ENCODE measurements at regions not wholly inside any gene's neighbourhood (a gene's known extent, or its start where the extent isn't known, plus 50 kb on each side); places are given as distances from the start of the nearest gene placed in this dataset.

GRCh38 chr11:96624126-96624525 lies 234.3 kb downstream of the JRKL start:
- Histone ChIP-seq H3K4me2 (ENCODE audit: control insufficient read depth, extremely low read depth, insufficient read depth, low read depth, low read length) (no peak overlapping the region), H2AFZ (ENCODE audit: control insufficient read depth, low read length) (no peak overlapping the region), H3K4me1 (ENCODE audit: control insufficient read depth, extremely low read depth, insufficient read depth, low read length) (no peaks in the 10 kb centered on the region), H3K9ac (ENCODE audit: control insufficient read depth, extremely low read depth, insufficient read depth, low read length) (no peak overlapping the region), H3K9me1 (ENCODE audit: control insufficient read depth, extremely low read depth, insufficient read depth, low read length) (no peaks in the 10 kb centered on the region), H3K36me3 (ENCODE audit: control insufficient read depth in 2 of 2, extremely low read depth in 1 of 2, insufficient read depth in 2 of 2, low read length in 2 of 2) (no peaks in the 10 kb centered on the region), H3K27ac (ENCODE audit: control insufficient read depth, insufficient read depth, low read length) (no peak overlapping the region), H3K9me3 (ENCODE audit: control insufficient read depth, low read depth, low read length) (no peaks in the 10 kb centered on the region), H3K4me3 (ENCODE audit: control insufficient read depth in 2 of 3, extremely low read depth in 1 of 3, insufficient read depth in 2 of 3, low read depth in 1 of 3, low read length in 3 of 3) (no peak overlapping the region), H3K27me3 (ENCODE audit: control insufficient read depth, extremely low read depth, insufficient read depth, low read length) (no peaks in the 10 kb centered on the region), H3K79me2 (ENCODE audit: control insufficient read depth, insufficient read depth, low read length) (no peaks in the 10 kb centered on the region), H4K20me1 (ENCODE audit: control insufficient read depth, extremely low read depth, insufficient read depth, low read length) (no peaks in the 10 kb centered on the region)
- dilution Hi-C loops (cut with MboI; ENCODE audit: extremely low pct_ligation_motif_present, low sequenced_read_pairs) = no loop called here
- DNase-seq (ENCODE audit: low read depth, low spot score) = no peak
- TF ChIP-seq EZH2 (IDR thresholded peaks at IDR 0.05; ENCODE audit: low read length) (no peak), CTCF (optimal IDR thresholded peaks at IDR 0.05 in 1 of 3, IDR thresholded peaks at IDR 0.05 in 1 of 3, conservative IDR thresholded peaks at IDR 0.05 in 1 of 3; ENCODE audit: extremely low read depth in 1 of 3, insufficient read depth in 2 of 3, low read length in 3 of 3) (no peak)
- FAIRE-seq = no peak

- dilution Hi-C loops (cut with MboI; ENCODE audit: extremely low pct_ligation_motif_present, low sequenced_read_pairs) = no loop called here
- no peak overlapping the region for H2AFZ ChIP-seq (ENCODE audit: control insufficient read depth, low read length)
- no peaks in the 10 kb centered on the region for H3K36me3 ChIP-seq (ENCODE audit: control insufficient read depth in 2 of 2, extremely low read depth in 1 of 2, insufficient read depth in 2 of 2, low read length in 2 of 2)
- FAIRE-seq (no peak), DNase-seq (ENCODE audit: low read depth, low spot score) (no peak)
- H3K27ac ChIP-seq (ENCODE audit: control insufficient read depth, insufficient read depth, low read length) = no peak overlapping the region
- no peaks in the 10 kb centered on the region for H3K27me3 ChIP-seq (ENCODE audit: control insufficient read depth, extremely low read depth, insufficient read depth, low read length)
- H3K9me3 ChIP-seq (ENCODE audit: control insufficient read depth, low read depth, low read length) = no peaks in the 10 kb centered on the region
- H4K20me1 ChIP-seq (ENCODE audit: control insufficient read depth, extremely low read depth, insufficient read depth, low read length) = no peaks in the 10 kb centered on the region
- H3K9ac ChIP-seq (ENCODE audit: control insufficient read depth, extremely low read depth, insufficient read depth, low read length) = no peak overlapping the region
- no peak overlapping the region for H3K4me2 ChIP-seq (ENCODE audit: control insufficient read depth, extremely low read depth, insufficient read depth, low read depth, low read length)
- H3K9me1 ChIP-seq (ENCODE audit: control insufficient read depth, extremely low read depth, insufficient read depth, low read length) = no peaks in the 10 kb centered on the region
- no peak overlapping the region for H3K4me3 ChIP-seq (ENCODE audit: control insufficient read depth in 2 of 3, extremely low read depth in 1 of 3, insufficient read depth in 2 of 3, low read depth in 1 of 3, low read length in 3 of 3)
- no peak for TF ChIP-seq EZH2 (IDR thresholded peaks at IDR 0.05; ENCODE audit: low read length)
- TF ChIP-seq CTCF (optimal IDR thresholded peaks at IDR 0.05 in 1 of 3, IDR thresholded peaks at IDR 0.05 in 1 of 3, conservative IDR thresholded peaks at IDR 0.05 in 1 of 3; ENCODE audit: extremely low read depth in 1 of 3, insufficient read depth in 2 of 3, low read length in 3 of 3) = no peak
- no peaks in the 10 kb centered on the region for H3K4me1 ChIP-seq (ENCODE audit: control insufficient read depth, extremely low read depth, insufficient read depth, low read length)
- no peaks in the 10 kb centered on the region for H3K79me2 ChIP-seq (ENCODE audit: control insufficient read depth, insufficient read depth, low read length)
These were observed 237.6 kb downstream of the JRKL start for GRCh38 chr11:96627376-96627775.
